ENCODE measurements at regions not wholly inside any gene's neighbourhood (a gene's known extent, or its start where the extent isn't known, plus 50 kb on each side); places are given as distances from the start of the nearest gene placed in this dataset.

DNA sequence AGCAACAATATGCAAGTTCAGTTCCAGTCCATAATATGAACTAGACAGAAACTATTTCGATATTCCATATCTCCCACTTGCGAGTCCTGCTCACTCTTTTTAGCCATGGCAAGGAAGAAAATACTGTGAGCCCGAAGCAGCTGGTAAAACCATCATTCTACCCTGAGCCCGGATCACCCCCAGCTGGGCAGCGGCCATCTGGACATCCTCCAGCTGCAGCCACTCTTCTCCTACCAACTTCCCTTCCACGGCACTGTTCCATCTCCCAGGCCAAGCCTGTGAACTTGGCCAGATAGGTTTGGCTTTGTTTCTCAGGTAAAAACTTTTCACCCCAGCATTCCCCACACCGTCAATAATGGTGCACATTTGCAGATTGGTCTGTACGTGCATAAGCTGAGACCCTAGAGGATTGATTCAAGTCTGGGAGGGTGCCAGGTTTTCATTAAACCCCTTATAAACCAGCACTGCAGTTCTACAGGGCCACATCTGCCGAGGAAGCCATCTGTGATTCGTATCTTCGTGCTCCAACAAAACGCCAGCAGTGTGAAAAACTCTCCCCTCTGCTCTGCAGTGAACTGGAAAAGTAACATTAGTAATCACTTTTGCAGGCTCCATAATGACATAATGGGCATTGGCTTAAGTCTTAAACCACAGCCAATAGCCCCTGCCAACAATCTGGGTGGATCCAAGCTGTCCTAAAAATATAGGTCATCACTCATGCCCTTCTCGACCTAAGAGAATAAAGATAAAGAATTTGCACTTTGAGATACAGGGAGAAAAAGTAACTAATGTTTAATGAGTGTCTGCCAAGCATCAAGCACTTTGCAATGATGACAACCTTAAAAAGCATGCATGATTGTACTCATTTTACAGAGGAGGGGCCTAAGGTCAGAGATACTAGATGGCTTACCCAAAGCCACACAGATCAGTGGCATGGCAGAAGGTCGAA lies 205.1 kb downstream of the PLPP3 start:
- Histone ChIP-seq H3K79me2 (ENCODE audit: insufficient read depth, low read length) (no peaks in the 10 kb centered on the region), H2BK12ac (ENCODE audit: insufficient read length, low read depth, low read length) (no peak overlapping the region), H2AFZ (ENCODE audit: low read length) (no peak overlapping the region), H4K8ac (replicated peaks; ENCODE audit: insufficient read length, low read depth, low read length) (no peak overlapping the region), H3K4ac (ENCODE audit: low read depth, low read length) (no peak overlapping the region), H3K14ac (ENCODE audit: insufficient read depth, low read length) (no peak overlapping the region), H3K56ac (ENCODE audit: insufficient read length, low read depth, low read length) (no peak overlapping the region), H2BK5ac (ENCODE audit: insufficient read length, low read length) (no peak overlapping the region), H3K4me2 (ENCODE audit: insufficient read depth, insufficient read length, low read length) (no peak overlapping the region), H4K5ac (ENCODE audit: insufficient read length, low read depth, low read length) (no peak overlapping the region), H2AK5ac (ENCODE audit: insufficient read length, low read length) (no peak overlapping the region), H2BK15ac (ENCODE audit: low read depth, low read length) (no peak overlapping the region; the same call in 1 of the 2 replicates), H3K79me1 (ENCODE audit: insufficient read depth, low read depth, low read length, poor library complexity, severe bottlenecking) (no peaks in the 10 kb centered on the region), H4K20me1 (ENCODE audit: control insufficient read depth, insufficient read depth, insufficient read length) (no peaks in the 10 kb centered on the region), H3T11ph (ENCODE audit: low read length) (no peak overlapping the region), H3K23me2 (ENCODE audit: insufficient read length, low read depth, low read length, poor library complexity, severe bottlenecking) (no peaks in the 10 kb centered on the region), H3K4me1 (ENCODE audit: insufficient read depth, low read length) (peaks cover 14% of the 10 kb centered on the region), H3K9ac (ENCODE audit: extremely low read depth, insufficient read length, low read length) (no peak overlapping the region), H3K18ac (ENCODE audit: insufficient read length, low read depth, low read length) (no peak overlapping the region), H2BK20ac (ENCODE audit: low read depth, low read length, poor library complexity, severe bottlenecking) (no peak overlapping the region), H4K91ac (ENCODE audit: insufficient read length, low read depth, low read length) (no peak overlapping the region), H3K27me3 (ENCODE audit: insufficient read depth, low read length) (no peaks in the 10 kb centered on the region), H3K27ac (ENCODE audit: insufficient read length, low read depth, low read length) (no peak overlapping the region), H2BK120ac (ENCODE audit: low read depth, low read length, poor library complexity, severe bottlenecking) (no peak overlapping the region), H3K23ac (ENCODE audit: insufficient read length, low read depth, low read length) (no peak overlapping the region), H3K9me3 (ENCODE audit: control insufficient read depth, low read depth, low read length) (no peaks in the 10 kb centered on the region)
- peaks cover 61 to 62% of the 10 kb centered on the region in 2 experiments for H3K4me1 Mint-ChIP-seq
- H3K9me3 Mint-ChIP-seq = no peaks in the 10 kb centered on the region
- H3K27me3 Mint-ChIP-seq (ENCODE audit: low read depth) = no peaks in the 10 kb centered on the region
- TF ChIP-seq, protein P1, sequence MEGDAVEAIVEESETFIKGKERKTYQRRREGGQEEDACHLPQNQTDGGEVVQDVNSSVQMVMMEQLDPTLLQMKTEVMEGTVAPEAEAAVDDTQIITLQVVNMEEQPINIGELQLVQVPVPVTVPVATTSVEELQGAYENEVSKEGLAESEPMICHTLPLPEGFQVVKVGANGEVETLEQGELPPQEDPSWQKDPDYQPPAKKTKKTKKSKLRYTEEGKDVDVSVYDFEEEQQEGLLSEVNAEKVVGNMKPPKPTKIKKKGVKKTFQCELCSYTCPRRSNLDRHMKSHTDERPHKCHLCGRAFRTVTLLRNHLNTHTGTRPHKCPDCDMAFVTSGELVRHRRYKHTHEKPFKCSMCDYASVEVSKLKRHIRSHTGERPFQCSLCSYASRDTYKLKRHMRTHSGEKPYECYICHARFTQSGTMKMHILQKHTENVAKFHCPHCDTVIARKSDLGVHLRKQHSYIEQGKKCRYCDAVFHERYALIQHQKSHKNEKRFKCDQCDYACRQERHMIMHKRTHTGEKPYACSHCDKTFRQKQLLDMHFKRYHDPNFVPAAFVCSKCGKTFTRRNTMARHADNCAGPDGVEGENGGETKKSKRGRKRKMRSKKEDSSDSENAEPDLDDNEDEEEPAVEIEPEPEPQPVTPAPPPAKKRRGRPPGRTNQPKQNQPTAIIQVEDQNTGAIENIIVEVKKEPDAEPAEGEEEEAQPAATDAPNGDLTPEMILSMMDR (conservative IDR thresholded peaks at IDR 0.05) = no peak
- no peak for DNase-seq
- H3K27ac Mint-ChIP-seq = no peak overlapping the region
- no peak overlapping the region for H3K4me3 Mint-ChIP-seq
- no peaks in the 10 kb centered on the region for H3K36me3 Mint-ChIP-seq (ENCODE audit: insufficient read depth in 1 of 3, low read depth in 3 of 3)
- no CpG with 5 or more reads among the region's 14 CpGs for WGBS (ENCODE audit: extremely low coverage, insufficient read length, low lambda C conversion rate)

All from H9 (cell line).